GM18858 (cell line): ENCODE measurements at regions not wholly inside any gene's neighbourhood (a gene's known extent, or its start where the extent isn't known, plus 50 kb on each side); places are given as distances from the start of the nearest gene placed in this dataset.

ENCODE experiments used
- ATAC-seq: cut with Tn5 transposase; IDR thresholded peaks from one replicate; pipeline ENCODE4 v1.9.1; 2021; ENCODE audit not compliant: unreplicated experiment

DNA sequence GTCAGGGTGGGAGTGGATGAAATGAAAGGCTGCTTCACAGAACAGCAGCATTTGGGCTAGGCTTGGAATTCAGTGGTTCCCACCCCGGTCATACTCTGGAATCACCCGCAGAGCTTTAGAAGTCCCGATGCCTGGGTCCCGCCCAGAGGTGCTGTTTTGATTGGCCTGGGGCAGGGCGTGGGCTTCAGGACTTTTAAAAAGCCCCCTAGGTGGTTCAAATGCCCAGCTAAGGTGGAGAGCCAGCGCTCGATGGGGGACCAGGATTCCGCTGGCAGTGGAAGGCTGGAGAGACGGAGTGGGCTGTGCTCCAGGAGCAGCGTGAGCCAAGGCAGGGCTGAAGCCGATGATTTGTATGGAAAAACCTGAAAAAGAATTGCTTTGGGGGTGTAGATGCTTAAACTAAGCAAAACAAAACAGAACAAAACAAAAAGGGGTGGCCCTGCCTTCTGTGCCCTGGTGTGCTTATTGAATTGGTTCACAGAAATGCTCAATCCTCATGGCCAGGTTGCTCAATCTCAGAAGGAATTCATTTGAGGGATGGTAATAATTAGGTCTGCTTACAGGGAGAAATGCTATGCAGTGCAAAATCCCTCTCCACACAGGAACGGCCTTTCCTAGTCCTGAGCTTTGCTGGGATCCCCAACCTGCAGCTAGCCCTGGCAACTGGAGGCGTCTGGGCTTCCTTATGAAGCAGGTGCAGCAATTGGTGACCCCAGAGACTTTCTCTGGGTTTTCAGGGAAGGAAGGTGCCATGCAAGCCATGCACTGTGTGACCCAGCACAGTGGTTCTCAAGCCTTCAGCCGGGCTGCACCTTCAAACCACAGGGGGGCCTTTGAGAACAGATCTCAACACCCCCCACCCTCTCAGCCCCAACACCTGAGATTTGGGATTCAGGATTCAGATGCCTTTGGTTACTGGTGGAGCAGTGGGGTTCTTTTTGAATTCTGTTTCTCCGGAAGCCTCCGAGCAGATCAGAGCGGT is 174.0 kb upstream of the ZNF618 start:
- ATAC-seq, result no peak

DNA sequence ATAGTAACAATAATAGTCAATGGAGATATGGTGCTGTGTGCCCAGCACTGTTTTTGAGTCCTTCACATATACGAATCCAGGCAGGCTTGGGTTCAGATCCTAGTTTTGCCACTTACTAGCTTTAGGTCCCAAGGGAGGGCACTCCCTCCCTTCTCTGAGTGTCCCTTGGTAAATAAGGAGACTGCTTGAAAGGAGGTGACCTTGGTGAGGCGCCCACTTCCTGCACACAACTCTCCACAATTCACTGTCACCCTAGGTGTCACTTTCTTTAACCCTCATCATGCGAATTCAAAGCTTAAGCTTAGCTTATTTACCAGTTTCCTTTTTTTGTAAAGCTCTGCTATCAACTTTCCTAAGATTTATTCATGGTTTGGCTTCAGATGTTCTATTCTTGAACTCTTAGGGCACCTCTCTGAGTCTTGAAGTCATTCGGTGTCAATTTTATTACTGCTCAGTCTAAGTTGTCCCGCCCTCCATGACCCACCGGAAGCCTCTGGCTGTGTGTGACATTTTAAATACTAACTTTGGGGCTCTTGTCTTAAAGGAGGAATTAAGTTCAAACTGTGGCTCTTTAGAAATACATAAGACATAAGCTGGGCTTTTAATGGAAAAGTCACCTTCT is 170.7 kb upstream of the ZNF618 start:
- no peak for ATAC-seq

DNA sequence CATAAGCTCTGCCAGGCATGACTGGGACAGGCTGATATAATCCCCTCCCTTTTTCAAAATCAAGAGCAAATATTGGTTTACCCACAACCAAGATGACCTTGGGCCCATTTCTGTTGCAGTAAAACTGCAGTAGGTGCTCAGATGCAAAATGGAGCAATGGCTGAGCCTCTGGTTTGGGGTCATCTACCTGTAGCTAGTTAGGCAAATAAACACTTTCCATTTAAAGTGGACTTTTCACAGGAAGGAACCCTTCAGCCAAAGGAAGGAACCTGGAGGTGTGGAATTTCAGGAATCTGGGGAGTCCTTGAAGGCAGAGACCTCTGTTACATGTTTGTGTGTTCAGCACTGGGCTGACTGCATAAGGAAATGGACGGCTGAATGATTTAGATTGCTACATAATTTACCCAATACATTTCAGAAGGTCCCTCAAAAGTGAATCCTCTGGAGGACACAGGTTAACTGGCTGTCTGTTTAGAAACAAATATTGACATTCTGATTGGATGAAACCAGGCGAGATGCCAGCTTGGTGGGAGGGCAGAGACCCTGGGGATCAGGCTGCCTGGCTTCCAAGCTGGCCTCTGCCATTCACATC is 170.1 kb upstream of the ZNF618 start:
- no peak for ATAC-seq

DNA sequence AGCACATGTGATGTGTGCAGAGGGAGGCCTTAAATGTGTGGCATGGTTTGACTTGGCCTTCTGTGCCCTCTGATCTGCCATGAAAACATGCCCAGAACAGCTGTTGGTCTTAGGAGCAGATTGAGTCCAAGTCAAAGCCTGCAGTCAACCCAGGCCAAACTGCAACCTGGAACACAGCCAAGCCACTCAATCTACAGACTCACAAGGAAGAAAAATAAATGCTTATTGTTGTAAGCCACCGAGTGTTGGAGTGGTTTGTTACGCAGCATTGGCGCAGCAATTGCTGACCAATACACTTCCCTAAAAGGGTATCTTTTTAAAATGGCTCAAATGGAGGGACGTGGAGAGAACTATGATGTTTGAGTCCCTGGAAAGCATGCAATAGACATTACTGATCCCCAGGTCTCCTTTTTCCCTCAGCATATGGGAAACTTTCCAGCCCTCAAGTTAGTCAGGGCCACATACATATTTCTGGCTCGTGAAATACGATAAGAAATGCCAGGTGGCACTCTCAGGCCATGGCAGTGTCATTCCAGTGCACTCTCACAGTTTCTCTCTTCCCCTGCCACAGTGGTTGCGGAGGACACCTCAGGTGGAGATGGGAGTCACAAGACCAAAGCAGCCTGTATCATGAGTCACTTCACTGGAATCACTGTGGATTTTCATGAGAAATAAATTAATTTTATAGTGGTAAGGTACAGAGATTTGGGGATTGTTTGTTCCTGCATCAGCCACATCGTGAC is 168.0 kb upstream of the ZNF618 start:
- ATAC-seq, result no peak

DNA sequence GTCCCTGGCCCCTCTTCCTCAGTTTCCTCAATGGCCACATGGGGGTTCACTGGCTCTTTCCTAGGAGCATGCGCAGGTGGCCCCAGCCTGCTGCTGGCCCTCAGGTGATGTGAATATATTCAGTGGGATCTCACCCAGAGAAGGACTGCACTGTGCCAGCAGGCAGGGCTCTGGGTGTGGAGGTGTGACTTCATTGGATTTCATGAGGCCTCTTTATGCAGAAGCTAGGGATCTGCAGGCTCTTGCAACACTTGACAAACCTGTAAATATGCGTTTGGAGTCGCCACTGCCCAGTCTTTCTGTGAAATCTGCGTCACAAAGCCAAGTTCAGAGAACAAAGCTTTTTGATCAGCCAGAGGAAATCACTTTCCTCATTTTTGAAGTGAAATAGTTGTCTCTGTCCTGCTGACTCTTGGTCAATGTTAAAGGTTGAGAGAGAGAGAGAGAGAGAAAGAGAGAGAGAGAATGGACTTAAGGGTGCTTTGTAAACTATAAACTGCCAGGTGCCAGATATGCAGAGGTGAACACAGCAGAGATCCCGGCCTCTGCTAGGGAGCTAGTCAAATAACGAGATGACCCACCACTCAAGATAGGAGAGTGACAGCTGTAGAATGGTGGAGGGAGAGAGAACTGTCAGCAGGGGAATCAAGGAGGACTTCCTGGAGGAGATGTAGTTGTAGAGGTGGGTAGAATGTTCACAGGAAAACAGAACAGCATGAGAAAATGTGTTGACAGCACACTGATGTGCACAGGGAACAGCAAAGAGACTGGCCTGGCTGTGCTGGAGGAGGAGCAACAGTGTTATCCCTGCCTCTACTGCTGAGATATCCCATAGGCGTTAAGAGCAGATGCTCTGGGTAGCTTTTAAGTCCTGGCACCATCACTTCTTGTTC is 167.0 kb upstream of the ZNF618 start:
- no peak for ATAC-seq

DNA sequence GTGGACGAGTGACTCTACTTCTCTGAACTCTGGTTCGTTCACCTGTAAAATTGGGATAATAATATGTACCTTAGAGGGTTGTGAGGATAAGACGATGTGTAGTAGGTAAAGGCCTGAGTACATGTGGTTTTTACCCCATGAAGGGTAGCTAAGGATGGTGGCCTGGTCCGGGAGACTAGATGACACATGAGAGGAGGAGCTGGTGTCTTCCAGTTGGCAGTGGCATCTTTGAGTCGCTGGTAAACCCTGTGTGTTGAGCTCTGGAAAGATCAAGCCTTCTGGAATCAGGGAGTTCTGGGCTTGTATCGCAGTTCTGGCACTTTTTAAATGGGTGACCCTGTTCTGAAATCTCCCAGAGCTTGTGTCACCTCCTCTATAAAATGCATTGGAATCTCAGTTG is 166.4 kb upstream of the ZNF618 start:
- ATAC-seq, result no peak

DNA sequence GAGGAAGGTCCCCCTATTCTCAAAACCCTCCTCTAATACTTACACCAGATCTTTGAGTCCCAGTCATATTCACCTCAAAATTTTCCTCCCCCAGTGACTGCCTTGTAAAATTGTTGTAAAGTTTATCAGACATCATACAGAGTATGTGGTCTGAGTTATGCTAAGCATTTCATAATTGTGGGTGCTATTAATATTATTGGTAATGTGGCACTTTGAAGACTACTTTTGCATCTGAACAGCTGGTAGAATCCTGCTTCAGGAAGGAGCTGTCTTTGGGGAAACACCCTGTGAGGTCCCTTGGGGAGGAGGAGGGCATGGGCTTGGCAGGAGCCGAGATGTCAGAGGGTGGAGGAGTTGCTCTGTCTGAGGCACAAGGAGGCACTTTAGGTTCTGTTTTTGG is 164.9 kb upstream of the ZNF618 start:
- no peak for ATAC-seq

DNA sequence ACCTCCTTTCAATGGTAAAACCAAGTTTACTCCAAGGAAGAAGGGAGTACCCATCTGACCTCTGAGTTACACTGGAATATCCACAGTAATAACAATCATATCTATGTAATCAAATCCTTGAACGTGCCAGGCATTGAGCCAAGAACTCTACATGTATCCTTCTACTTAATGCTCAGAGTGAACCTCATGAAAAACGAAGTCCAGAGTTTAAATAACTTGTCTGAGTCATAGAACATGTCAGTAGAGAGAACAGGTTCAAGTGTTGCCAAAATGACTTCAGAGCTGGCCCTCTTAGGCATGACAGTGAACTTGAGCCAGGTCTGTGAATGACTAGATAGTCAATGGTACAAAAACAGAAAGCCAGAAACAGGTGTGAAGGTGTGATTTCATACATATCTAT is 164.1 kb upstream of the ZNF618 start:
- ATAC-seq, result no peak

DNA sequence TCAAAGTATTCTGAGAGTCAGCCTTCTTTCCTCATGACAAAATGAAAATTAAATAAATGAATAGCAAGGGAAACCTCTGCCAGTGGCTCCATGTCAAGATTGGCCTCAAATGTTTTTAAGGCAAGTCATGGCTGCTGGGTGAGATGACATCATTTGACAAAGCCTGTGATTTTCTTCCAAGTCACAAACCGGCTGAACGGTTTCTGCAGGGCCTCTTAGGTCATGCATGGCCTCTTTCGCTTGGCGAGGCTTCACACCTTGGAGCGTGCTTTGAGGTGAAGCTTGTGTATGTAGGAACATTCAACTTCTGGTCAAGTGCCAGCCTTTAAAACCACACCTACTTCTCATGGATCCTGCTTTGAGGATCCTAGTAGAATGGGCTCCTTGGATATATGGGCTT is 161.0 kb upstream of the ZNF618 start:
- no peak for ATAC-seq

DNA sequence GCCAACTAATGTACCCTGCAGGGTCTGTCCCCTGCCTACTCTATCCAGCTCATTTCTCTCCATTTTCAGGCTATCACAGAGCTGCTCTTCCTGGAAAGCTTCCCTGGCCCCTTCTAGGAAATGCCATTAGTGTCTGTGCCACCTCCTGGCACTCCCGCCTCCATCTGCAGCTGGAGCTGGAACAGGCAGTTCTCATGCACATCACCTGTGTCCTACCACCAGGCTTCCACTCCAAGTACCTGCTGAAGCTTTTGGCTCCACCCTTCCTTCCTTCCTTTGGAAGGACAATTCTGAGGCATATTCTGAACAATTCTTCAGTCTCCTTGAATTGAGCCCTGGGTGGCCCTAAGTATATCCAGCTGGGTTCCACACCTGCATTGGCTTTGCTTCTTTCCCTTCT is 156.2 kb upstream of the ZNF618 start:
- no peak for ATAC-seq

DNA sequence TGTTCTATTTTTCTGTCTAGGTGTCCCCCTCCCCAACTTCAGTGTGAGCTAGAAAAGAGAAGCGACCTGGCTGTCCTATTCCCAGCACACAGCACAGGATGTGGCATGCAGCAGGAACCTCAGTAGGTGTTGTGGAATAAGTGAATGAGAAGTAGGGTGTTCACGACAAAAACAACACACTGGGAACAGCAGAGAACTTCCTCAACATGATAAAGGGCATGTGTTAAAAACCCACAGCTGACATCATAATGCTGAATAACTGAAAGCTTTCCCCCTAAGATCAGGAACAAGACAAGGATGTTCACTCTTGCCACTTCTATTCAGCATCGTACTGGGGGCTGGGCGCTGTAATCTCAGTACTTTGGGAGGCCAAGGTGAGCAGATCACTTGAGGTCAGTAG is 155.6 kb upstream of the ZNF618 start:
- ATAC-seq, result no peak

DNA sequence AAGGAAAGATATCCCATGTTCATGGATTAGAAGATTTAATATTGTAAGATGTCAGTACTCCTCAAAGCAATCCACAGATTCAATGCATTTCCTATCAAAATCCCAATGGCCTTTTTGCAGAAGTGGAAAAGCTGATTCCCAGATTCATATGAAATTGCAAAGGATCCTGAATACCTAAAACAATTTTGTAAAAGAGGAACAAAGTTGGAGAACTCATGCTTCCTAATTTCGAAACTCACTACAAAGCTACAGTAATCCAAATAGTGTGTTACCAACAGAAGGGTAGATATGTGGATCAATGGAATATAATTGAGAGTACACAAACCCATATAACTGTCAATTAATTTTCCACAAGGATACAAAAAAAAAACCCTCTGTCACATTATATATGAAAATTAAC is 154.3 kb upstream of the ZNF618 start:
- ATAC-seq, result no peak

DNA sequence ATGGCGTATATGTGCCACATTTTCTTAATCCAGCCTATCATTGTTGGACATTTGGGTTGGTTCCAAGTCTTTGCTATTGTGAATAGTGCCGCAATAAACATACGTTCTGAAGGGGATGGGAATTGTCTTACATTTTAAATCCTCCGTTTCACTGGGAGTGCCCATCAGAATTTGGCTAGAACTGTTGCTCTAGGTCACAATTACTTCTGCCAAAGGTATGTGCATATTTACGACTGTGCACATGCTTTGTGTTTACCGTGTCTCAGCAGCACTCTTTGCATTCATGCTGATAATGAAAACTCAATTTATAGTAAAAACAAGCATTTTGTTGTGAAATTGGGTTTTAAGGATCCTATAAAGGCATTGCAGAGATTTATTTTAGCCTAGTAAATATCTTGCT is 151.9 kb upstream of the ZNF618 start:
- no peak for ATAC-seq

DNA sequence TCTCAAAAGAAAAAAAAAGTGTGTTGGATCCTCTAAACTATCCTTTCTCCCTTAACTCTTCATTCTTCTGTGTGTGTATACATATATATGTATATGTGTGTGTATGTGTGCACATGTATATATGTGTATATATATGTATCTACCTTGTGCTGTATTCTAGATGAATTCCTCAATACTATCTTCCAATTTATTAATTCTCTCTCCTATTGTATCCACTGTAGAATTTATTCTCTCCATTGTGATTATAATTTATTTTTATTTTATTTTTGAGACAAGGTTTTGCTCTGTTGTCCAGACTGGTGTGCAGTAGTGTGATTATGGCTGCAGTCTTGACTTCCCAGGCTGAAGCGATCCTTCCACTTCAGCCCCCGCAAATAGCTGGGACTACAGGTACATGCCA is 147.1 kb upstream of the ZNF618 start:
- no peak for ATAC-seq

DNA sequence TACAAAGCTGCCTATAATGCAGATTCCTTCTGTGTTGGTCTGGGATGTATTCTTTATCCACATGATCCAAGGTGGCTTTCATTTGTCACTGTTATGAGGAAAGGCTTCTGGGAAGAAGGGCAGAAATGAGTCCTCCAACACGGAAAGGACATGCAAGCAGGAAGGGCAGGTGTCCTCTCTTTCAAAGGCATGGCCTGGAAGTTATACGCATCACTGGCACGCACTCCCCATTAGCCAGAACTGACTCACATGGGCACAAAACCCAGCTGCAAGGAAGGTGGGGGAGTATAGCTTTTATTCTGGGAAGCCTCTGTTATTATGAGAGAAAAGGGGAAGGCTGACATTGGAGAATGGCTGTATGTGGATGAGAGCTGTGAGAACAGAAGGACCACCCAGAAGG is 141.3 kb upstream of the ZNF618 start:
- no peak for ATAC-seq

DNA sequence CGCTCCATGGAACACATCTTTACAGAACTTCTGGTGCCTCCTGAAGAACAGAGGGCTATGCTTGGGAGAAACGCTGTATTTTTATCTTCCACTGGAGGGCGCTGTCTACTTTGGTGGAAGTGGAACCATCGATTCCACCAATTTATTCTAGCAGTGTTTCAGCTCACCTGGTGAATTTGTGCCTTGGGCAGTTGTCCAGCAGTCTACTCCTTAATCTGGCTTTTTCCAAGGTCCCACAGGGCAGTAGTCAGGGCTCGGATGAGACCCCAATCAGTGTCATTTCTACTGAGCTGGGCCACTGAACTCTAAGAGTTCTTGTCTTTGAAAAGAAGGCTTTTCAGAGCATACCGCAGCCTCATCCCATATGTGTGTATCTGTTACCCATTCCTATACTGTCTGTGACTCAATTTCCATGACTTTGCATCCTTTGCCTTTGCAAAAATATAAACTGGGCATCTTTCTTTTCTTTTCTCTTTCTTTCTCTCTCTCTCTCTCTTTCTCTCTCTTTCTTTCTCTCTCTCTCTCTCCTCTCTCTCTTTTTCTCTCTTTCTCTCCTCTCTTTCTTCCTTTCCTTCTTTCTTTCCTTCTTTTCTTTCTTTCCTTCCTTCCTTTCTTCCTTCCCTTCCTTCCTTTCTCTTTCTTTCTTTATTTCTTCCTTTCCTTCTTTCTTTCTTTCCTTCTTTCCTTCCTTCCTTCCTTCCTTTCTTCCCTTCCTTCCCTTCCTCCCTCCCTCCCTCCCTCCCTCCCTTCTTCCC is 138.4 kb upstream of the ZNF618 start:
- no peak for ATAC-seq

DNA sequence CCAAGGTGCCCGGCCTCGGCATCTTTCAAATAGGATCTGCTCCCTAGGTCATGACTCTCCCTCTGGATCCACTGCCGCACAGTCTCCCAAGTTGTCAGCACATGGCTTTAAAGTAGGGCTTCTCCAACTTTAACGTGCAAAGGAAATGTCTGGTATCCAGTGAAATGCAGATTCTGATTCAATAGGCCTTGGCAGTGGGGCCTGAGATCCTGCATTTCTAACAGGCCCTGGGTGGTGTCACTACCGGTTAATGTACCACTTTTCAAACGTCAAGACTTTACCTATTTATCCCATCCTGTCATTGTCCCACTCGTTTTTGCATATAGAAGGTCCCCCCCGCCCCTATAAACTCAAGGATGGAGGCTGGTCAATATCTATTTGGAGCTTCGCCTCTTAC is 137.6 kb upstream of the ZNF618 start:
- ATAC-seq, result no peak

DNA sequence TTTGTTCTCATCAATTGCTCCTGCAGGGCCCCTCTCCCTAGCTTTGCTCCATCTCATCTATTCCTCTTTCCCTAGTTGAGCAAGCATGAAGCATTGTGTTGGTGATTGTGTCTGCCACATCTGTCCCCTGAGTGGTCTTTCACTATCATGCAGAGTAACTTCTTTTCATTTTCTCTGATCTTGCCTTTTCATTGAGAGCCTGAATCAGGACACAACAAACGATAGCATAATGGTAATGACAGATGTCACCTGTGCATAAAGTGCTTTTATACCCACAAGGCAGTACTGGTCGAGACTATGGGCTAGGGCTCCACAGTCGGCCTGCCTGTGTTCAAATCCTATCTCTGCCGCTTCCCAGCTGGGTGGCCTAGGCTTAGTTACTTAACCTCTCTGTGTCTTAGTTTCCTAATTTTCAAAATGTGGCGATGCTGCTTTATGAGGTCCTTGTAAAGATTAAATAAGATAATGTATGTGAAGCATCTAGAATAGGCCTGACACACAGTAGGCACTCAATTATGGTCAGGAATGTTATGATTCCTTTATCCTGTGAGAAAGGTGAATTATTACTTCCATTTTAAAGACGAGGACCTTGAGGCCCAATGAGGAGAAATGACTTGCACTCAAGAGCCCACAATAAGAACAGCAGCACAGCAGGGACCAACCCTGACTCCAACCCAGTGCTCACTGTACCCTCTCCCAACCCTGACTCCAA is 137.1 kb upstream of the ZNF618 start:
- ATAC-seq, result no peak
